ENCODE measurements at regions not wholly inside any gene's neighbourhood (a gene's known extent, or its start where the extent isn't known, plus 50 kb on each side); places are given as distances from the start of the nearest gene placed in this dataset.
"Not testable (repeated sequence)": the region's sequence is repeated elsewhere in the genome, so short reads cannot be mapped to it uniquely, and the experiment has no call there.

GRCh38 chr7:94722360-94722759 lies 66.4 kb upstream of the SGCE start:
- TF ChIP-seq CTCF (IDR thresholded peaks at IDR 0.05; ENCODE audit: control extremely low read depth in 1 of 3, insufficient read depth in 1 of 3, low read depth in 1 of 3, low read length in 3 of 3); POLR2A (IDR thresholded peaks at IDR 0.05; ENCODE audit: control extremely low read depth in 1 of 2, low read depth in 2 of 2, low read length in 2 of 2); CEBPB (IDR thresholded peaks at IDR 0.05; ENCODE audit: low read depth, low read length): not testable (repeated sequence)

Measured in H1 (cell line).